ENCODE measurements at regions not wholly inside any gene's neighbourhood (a gene's known extent, or its start where the extent isn't known, plus 50 kb on each side); places are given as distances from the start of the nearest gene placed in this dataset.

DNA sequence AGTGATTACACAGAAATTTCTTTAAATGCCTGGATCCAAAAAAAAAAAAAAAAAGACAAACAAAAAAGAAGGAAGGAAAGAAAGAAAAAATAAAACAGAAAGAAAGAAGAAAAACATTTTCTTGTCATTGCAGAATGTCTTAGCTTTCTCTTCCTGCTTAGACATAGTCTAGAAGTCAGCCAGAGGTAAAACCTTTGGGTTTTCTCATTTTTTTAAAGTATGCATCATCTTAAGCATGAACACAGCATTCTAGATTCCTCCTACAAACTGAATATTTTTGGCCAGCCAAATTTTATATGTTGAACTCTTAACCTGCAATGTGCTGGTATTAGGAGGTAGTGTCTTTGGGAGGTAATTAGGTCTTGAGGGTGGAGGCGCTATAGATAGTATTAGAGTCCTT, 243.9 kb downstream of the TRIB2 start:
- H3K9me3 ChIP-seq (ENCODE audit: low read length) = no peaks in the 10 kb centered on the region
- H4K20me1 ChIP-seq (ENCODE audit: insufficient read depth, low read depth, low read length) = no peaks in the 10 kb centered on the region
- no peak overlapping the region for H3K27ac ChIP-seq (ENCODE audit: low read length)
- H2AFZ ChIP-seq (ENCODE audit: low read length) = no peak overlapping the region
- H3K4me1 ChIP-seq (ENCODE audit: low read length) = no peaks in the 10 kb centered on the region
- H3K4me3 ChIP-seq (ENCODE audit: low read length) = no peak overlapping the region
- no peaks in the 10 kb centered on the region for H3K36me3 ChIP-seq (ENCODE audit: insufficient read depth, low read length)
- H3K4me2 ChIP-seq (ENCODE audit: low read depth, low read length, poor library complexity, severe bottlenecking) = no peak overlapping the region
- no peak for DNase-seq
- no peaks in the 10 kb centered on the region for H3K27me3 ChIP-seq (ENCODE audit: low read length)
- no peaks in the 10 kb centered on the region for H3K79me2 ChIP-seq (ENCODE audit: low read length)
- no peaks in the 10 kb centered on the region for H3K9me2 ChIP-seq (replicated peaks; ENCODE audit: insufficient read depth, low read length)
- H3K9ac ChIP-seq (ENCODE audit: low read length) = no peak overlapping the region

GRCh38 chr2:12964904-12965539, 248.3 kb downstream of the TRIB2 start:
- Histone ChIP-seq H3K9me3 (ENCODE audit: low read length) (no peaks in the 10 kb centered on the region), H3K4me2 (ENCODE audit: low read depth, low read length, poor library complexity, severe bottlenecking) (no peak overlapping the region), H3K27ac (ENCODE audit: low read length) (no peak overlapping the region), H3K9me2 (replicated peaks; ENCODE audit: insufficient read depth, low read length) (no peaks in the 10 kb centered on the region), H2AFZ (ENCODE audit: low read length) (no peak overlapping the region), H3K27me3 (ENCODE audit: low read length) (no peaks in the 10 kb centered on the region), H3K36me3 (ENCODE audit: insufficient read depth, low read length) (no peaks in the 10 kb centered on the region), H4K20me1 (ENCODE audit: insufficient read depth, low read depth, low read length) (no peaks in the 10 kb centered on the region), H3K4me1 (ENCODE audit: low read length) (no peaks in the 10 kb centered on the region), H3K9ac (ENCODE audit: low read length) (no peak overlapping the region), H3K4me3 (ENCODE audit: low read length) (no peak overlapping the region), H3K79me2 (ENCODE audit: low read length) (no peaks in the 10 kb centered on the region)
- no peak for DNase-seq

GRCh38 chr2:12965540-12966269, 249.0 kb downstream of the TRIB2 start:
- Histone ChIP-seq H3K36me3 (ENCODE audit: insufficient read depth, low read length) (no peaks in the 10 kb centered on the region), H3K4me2 (ENCODE audit: low read depth, low read length, poor library complexity, severe bottlenecking) (no peak overlapping the region), H3K9me3 (ENCODE audit: low read length) (no peaks in the 10 kb centered on the region), H3K4me3 (ENCODE audit: low read length) (no peak overlapping the region), H4K20me1 (ENCODE audit: insufficient read depth, low read depth, low read length) (no peaks in the 10 kb centered on the region), H3K79me2 (ENCODE audit: low read length) (no peaks in the 10 kb centered on the region), H3K27me3 (ENCODE audit: low read length) (no peaks in the 10 kb centered on the region), H3K27ac (ENCODE audit: low read length) (no peak overlapping the region), H3K9ac (ENCODE audit: low read length) (no peak overlapping the region), H3K4me1 (ENCODE audit: low read length) (no peaks in the 10 kb centered on the region), H3K9me2 (replicated peaks; ENCODE audit: insufficient read depth, low read length) (no peaks in the 10 kb centered on the region), H2AFZ (ENCODE audit: low read length) (no peak overlapping the region)
- DNase-seq = no peak

DNA sequence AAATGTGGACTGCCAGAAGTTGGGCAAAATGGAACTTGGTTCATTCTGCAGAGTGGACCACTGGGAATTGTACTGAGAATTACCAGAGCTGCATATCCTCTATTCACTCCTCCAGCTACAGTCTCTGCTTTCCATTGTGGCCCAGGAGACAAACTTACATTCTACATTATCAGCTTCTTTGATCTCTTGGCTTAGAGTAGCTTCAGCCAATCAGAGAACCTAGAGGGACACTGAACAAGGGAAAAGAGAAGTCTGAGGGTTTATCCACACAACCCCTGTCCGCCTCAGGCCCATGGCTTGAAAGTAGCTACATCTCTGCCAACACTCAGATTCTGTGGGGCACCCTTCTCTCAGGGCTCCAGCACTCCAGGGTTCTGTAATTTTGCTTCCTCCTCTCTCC, 251.1 kb downstream of the TRIB2 start:
- no peak overlapping the region for H3K27ac ChIP-seq (ENCODE audit: low read length)
- no peaks in the 10 kb centered on the region for H3K27me3 ChIP-seq (ENCODE audit: low read length)
- H3K4me1 ChIP-seq (ENCODE audit: low read length) = no peaks in the 10 kb centered on the region
- no peaks in the 10 kb centered on the region for H3K79me2 ChIP-seq (ENCODE audit: low read length)
- no peak overlapping the region for H2AFZ ChIP-seq (ENCODE audit: low read length)
- H3K4me3 ChIP-seq (ENCODE audit: low read length) = no peak overlapping the region
- no peaks in the 10 kb centered on the region for H3K36me3 ChIP-seq (ENCODE audit: insufficient read depth, low read length)
- no peak for DNase-seq
- H3K9ac ChIP-seq (ENCODE audit: low read length) = no peak overlapping the region
- no peak overlapping the region for H3K4me2 ChIP-seq (ENCODE audit: low read depth, low read length, poor library complexity, severe bottlenecking)
- no peaks in the 10 kb centered on the region for H3K9me3 ChIP-seq (ENCODE audit: low read length)
- H4K20me1 ChIP-seq (ENCODE audit: insufficient read depth, low read depth, low read length) = no peaks in the 10 kb centered on the region
- no peaks in the 10 kb centered on the region for H3K9me2 ChIP-seq (replicated peaks; ENCODE audit: insufficient read depth, low read length)

DNA sequence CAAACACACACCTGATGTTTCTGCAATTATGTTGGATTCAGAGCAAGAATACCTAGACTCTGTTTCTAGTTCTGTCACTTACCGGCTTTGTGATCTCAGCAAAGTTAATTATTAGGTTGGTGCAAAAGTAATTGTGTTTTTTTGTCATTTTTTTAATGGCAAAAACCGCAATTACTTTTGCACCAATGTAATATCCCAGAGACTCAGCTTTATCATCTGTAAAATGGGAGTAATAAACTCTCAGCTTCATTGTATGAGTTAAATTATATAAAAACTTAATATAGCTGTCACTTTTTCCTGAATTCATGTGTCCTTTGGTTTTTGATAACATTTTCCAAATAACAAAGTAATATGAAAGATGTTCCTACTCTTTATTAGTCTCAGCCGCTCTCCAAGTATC, 251.7 kb downstream of the TRIB2 start:
- no peaks in the 10 kb centered on the region for H3K27me3 ChIP-seq (ENCODE audit: low read length)
- no peaks in the 10 kb centered on the region for H4K20me1 ChIP-seq (ENCODE audit: insufficient read depth, low read depth, low read length)
- no peak overlapping the region for H3K27ac ChIP-seq (ENCODE audit: low read length)
- H3K79me2 ChIP-seq (ENCODE audit: low read length) = no peaks in the 10 kb centered on the region
- H3K9me2 ChIP-seq (replicated peaks; ENCODE audit: insufficient read depth, low read length) = no peaks in the 10 kb centered on the region
- no peaks in the 10 kb centered on the region for H3K4me1 ChIP-seq (ENCODE audit: low read length)
- H3K36me3 ChIP-seq (ENCODE audit: insufficient read depth, low read length) = no peaks in the 10 kb centered on the region
- H3K4me3 ChIP-seq (ENCODE audit: low read length) = no peak overlapping the region
- no peaks in the 10 kb centered on the region for H3K9me3 ChIP-seq (ENCODE audit: low read length)
- no peak overlapping the region for H3K4me2 ChIP-seq (ENCODE audit: low read depth, low read length, poor library complexity, severe bottlenecking)
- H2AFZ ChIP-seq (ENCODE audit: low read length) = no peak overlapping the region
- DNase-seq = no peak
- no peak overlapping the region for H3K9ac ChIP-seq (ENCODE audit: low read length)

- no peaks in the 10 kb centered on the region for H3K4me1 ChIP-seq (ENCODE audit: low read length)
- H3K9me2 ChIP-seq (replicated peaks; ENCODE audit: insufficient read depth, low read length) = no peaks in the 10 kb centered on the region
- no peak overlapping the region for H3K4me2 ChIP-seq (ENCODE audit: low read depth, low read length, poor library complexity, severe bottlenecking)
- H3K4me3 ChIP-seq (ENCODE audit: low read length) = no peak overlapping the region
- no peak overlapping the region for H2AFZ ChIP-seq (ENCODE audit: low read length)
- H3K27me3 ChIP-seq (ENCODE audit: low read length) = no peaks in the 10 kb centered on the region
- no peaks in the 10 kb centered on the region for H4K20me1 ChIP-seq (ENCODE audit: insufficient read depth, low read depth, low read length)
- H3K9me3 ChIP-seq (ENCODE audit: low read length) = no peaks in the 10 kb centered on the region
- no peak for DNase-seq
- no peak overlapping the region for H3K27ac ChIP-seq (ENCODE audit: low read length)
- H3K79me2 ChIP-seq (ENCODE audit: low read length) = no peaks in the 10 kb centered on the region
- no peaks in the 10 kb centered on the region for H3K36me3 ChIP-seq (ENCODE audit: insufficient read depth, low read length)
- no peak overlapping the region for H3K9ac ChIP-seq (ENCODE audit: low read length)
Measured at GRCh38 chr2:12970861-12971260, 254.1 kb downstream of the TRIB2 start.

DNA sequence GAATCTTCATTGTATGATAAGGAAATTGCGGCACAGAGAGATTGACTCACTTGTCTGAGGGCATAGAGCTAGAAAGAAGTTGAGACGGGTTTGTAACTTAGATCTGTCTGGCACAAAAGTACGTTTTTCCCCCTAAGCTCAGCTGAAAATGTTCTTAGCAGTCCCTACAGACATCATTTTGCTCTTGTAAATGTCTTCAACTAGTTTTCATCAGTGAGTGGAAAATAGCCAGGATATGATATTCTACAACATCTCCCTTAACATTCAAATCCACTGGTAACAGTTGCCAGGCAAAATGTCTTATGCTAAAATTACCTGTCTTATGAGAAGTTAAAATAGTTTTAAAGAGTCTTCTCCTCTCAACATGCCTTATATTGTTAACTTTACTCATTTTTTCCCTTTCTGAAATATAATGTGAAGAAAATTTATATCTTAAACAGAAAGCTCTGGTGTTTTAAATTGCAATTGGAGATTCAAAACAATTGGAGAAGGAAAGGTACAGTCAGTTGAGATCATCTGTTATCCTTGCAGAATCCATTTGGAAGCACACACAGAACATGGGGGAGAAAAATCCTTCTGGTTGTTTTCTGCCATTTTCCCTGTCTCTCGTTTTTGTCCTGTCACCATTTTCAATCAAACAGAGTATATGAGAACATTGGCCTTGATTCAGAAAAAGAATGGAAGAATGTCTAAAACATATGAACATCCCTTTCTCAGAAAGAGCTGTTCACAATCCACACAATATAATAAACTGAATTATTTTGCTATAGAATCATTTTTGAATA, 255.0 kb downstream of the TRIB2 start:
- no peak overlapping the region for H3K4me3 ChIP-seq (ENCODE audit: low read length)
- H3K36me3 ChIP-seq (ENCODE audit: insufficient read depth, low read length) = no peaks in the 10 kb centered on the region
- H3K4me1 ChIP-seq (ENCODE audit: low read length) = no peaks in the 10 kb centered on the region
- no peaks in the 10 kb centered on the region for H3K27me3 ChIP-seq (ENCODE audit: low read length)
- no peak overlapping the region for H3K27ac ChIP-seq (ENCODE audit: low read length)
- no peaks in the 10 kb centered on the region for H3K79me2 ChIP-seq (ENCODE audit: low read length)
- no peaks in the 10 kb centered on the region for H3K9me3 ChIP-seq (ENCODE audit: low read length)
- H4K20me1 ChIP-seq (ENCODE audit: insufficient read depth, low read depth, low read length) = no peaks in the 10 kb centered on the region
- H2AFZ ChIP-seq (ENCODE audit: low read length) = no peak overlapping the region
- DNase-seq = no peak
- no peak overlapping the region for H3K4me2 ChIP-seq (ENCODE audit: low read depth, low read length, poor library complexity, severe bottlenecking)
- H3K9ac ChIP-seq (ENCODE audit: low read length) = no peak overlapping the region
- H3K9me2 ChIP-seq (replicated peaks; ENCODE audit: insufficient read depth, low read length) = no peaks in the 10 kb centered on the region

GRCh38 chr2:12978066-12978835, 261.5 kb downstream of the TRIB2 start:
- Histone ChIP-seq H3K4me3 (ENCODE audit: low read length) (no peak overlapping the region), H3K4me2 (ENCODE audit: low read depth, low read length, poor library complexity, severe bottlenecking) (no peak overlapping the region), H3K4me1 (ENCODE audit: low read length) (no peaks in the 10 kb centered on the region), H3K27me3 (ENCODE audit: low read length) (no peaks in the 10 kb centered on the region), H3K9ac (ENCODE audit: low read length) (no peak overlapping the region), H3K27ac (ENCODE audit: low read length) (no peak overlapping the region), H3K36me3 (ENCODE audit: insufficient read depth, low read length) (no peaks in the 10 kb centered on the region), H3K79me2 (ENCODE audit: low read length) (no peaks in the 10 kb centered on the region), H2AFZ (ENCODE audit: low read length) (no peak overlapping the region), H4K20me1 (ENCODE audit: insufficient read depth, low read depth, low read length) (no peaks in the 10 kb centered on the region), H3K9me3 (ENCODE audit: low read length) (no peaks in the 10 kb centered on the region), H3K9me2 (replicated peaks; ENCODE audit: insufficient read depth, low read length) (no peaks in the 10 kb centered on the region)
- DNase-seq = no peak

Measured in Karpas-422 (cell line).